ENCODE measurements at regions not wholly inside any gene's neighbourhood (a gene's known extent, or its start where the extent isn't known, plus 50 kb on each side); places are given as distances from the start of the nearest gene placed in this dataset.

DNA sequence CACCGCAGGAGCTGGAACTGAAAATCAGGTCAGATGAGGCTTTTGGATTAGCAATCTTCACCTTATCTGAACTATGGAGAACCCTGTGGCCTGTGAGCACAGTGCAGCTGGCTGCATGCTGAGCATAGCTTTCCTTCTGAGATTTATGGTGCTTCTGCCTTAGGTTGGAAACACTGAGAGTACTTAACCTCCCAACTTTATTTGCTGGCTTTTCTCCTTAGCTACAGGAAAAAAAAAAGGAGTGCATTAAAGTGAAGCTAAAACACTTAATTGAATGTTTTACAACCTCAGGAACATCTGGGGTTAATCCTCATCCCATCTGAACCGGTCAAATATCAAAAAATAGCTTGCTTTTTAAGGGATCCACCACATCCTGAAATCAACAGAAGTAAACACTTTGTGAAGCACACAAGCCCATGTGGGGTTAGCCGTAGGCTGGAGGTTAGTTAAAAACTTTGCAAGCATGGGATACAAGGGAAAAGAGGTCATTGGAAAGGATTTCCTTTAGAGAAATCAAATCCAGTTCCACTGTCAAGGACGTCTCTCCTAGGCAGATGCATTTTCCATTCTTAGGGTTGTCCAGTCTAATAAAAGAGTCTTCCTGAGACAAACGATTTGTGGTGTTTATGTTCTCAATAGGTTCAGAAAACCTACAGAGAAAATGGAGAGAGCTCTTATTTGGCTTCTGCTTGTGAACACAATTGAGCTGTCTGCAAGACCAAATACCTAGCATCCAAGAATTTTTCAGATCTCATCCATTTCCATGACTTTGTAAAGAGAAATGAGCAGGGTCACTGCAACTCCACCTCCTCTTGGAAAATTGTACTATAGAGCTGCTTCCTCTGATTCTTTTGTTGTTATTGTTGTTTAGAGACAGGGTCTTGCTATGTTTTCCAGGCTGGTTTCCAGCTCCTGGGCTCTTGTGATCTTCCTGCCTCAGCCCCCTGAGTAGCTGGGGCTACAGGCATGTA, 470.4 kb upstream of the IGFBP3 start:
- DNase-seq = no peak

GRCh38 chr7:46390042-46390441, 469.0 kb upstream of the IGFBP3 start:
- no peak for DNase-seq

GRCh38 chr7:46389146-46389545, 468.1 kb upstream of the IGFBP3 start:
- no peak for DNase-seq

DNA sequence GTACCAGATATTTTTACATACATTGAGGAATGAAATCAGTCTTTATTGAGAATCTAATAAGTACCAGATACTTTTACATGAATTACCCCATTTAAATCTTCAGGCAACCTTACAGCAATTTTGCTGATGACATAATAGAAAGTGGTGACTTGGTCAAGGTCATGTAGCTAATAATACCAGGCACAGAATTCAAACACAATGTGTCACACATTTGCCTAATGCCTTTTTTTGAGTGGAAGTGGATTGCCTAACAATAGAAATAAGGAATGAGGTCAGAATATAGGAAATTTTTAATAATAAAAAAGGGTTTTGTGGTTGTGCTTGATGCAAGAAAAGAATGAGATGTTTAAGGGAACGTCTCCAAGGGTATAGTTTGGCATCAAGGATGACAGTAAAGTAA, 466.6 kb upstream of the IGFBP3 start:
- DNase-seq = no peak

DNA sequence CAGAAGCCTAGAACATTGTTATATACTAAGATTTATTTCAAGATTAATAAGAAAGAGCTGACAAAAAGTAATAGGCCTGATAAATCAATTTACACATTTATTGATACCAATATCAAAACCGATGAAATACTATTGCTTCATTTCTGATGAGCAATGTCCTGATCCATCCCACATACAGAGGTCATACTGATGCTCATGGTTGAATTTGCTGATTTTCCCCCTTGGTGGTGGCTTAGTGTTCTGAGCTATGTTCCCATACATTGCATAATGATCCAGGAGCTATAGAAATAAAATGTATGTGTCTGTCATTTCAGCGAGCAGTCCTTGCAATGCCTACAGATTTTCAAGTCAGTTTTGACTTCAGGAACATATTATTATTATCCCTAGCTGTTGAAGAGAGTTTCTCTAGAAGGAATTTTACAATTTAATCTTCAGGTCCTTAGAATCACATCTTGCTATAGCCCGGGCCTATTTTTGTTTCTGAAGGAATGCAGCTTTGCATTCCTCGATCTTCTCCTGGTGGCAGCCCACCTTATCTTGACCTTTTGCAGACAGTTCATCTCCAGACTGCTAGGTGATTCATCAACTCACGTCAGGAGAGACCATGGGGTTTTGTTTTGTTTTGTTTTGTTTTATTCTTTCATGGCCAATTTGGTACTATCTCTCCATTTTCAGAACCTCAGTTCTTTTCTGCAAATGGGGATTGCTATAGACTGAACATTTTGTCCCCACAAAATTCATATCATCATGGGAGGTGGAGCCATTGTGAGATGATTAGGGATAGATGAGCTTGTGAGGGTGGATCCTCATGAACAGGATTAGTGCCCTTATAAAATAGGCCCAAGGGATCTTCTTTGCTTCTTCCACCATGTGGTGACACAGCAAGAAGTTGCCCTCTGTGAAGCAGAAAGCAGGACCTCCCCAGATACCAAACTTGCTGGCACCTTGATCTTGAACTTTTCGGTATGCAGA, 465.6 kb upstream of the IGFBP3 start:
- no peak for DNase-seq

GRCh38 chr7:46385662-46386309, 464.7 kb upstream of the IGFBP3 start:
- no peak for DNase-seq

DNA sequence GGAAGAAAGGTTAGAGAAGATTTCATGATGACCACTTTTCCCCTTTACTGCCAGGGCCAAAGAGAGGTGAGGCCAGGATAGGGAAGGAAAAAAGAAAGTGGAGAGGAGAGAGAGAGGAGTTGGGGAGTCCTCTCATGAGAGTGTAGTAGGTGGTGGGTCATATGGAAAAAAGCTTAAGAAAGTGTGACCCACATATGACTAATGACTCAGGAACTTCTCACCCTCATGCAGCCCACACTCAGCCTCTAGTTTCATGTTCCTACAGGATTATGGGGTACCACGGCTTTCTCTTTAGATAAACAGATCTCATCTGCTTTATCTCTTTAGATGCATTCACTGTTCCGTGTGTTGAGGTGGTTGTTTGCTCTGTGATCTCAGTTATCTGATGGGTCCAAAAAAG, 462.5 kb upstream of the IGFBP3 start:
- no peak for DNase-seq

DNA sequence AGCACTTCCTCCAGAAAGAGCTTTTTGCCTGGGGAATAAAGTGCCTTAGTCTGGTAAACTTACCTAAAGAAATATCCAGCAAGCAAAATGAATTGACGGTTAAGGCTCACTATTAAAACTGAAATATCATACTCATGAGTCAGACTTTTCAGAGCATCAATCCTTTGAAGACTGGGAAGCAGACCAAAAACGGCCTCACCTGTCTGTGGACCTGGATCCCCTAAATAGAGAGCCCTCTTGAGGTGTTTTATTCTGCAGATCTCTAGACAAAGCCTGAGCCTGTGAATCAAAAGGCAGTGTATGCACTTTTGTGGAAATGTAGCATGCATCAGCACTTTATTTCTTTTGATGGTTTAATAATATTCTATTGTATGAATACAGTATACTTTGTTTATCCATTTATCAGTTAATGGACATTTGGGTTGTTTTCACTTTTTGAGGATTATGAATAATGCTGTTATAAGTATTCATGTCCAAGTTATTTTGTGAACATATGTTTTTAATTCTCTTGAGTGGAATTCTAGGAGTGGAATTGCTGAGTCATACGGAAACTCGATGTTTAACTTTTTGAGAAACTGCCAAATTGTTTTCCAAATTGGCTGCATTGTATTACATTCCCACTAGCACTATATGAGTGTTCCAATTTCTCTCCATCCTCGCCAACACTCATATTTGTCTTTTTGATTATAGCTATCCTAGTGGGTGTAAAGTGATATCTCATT, 449.0 kb upstream of the IGFBP3 start:
- no peak for DNase-seq

DNA sequence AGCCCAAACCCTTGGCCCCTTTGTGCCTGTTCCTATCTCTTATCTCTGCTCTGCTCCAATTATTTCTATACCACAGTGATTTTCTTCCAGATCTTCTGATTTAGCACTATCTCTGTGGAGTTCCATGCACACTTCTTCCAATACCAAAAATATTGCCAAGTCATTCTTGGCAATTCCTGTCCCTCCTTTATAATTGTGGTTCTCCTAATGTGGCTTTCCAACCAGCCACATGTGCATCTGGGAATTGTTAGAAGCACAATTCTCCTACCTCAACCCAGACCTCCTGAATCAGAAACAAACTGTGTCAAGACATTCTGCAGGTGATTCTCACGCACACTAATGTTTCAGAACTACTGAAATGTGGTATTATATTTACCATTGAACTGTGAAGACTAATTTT, 447.8 kb upstream of the IGFBP3 start:
- DNase-seq = no peak

DNA sequence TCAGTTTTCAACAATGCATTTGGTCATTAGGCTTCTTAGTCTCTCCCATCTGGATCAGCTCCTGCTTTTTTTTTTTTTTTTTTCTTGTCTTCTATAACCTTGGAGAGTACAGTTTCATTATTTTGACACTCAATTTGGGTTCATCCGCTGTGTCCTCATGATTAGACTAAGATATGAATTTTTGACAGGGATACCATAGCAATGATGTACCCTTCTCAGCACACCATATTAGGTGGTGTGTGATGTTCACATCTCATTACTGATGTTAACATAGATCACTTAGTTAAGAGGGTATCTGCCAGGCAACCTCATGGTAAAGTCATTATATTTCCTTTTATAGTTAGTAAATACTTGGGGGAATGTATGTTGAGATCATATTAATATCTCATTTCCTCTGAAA, 445.5 kb upstream of the IGFBP3 start:
- DNase-seq = no peak

- no peak for DNase-seq
Observed at GRCh38 chr7:46363688-46364087, 442.6 kb upstream of the IGFBP3 start.

GRCh38 chr7:46360811-46361210, 439.7 kb upstream of the IGFBP3 start:
- no peak for DNase-seq

DNA sequence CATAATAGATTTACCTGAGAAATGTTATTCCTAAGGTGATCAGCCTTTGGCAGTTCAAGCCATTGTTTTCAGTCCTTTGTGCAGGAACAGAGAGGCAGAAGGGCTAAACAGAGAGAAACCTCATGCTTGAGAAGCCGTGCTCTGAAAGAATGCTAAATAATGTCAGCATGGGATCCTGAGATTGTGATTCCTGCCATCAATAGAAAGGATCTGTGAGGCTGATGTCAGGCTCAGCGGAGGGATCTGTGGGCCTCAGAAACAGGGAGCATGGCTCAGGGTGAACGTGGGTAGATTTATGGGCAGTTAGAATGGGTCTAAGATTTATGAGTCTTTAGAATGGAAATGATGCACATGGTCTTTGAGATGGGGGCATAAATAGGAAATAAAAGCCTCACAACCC, 439.2 kb upstream of the IGFBP3 start:
- DNase-seq = no peak

- DNase-seq = no peak
Observed at GRCh38 chr7:46357851-46358250, 436.8 kb upstream of the IGFBP3 start.

DNA sequence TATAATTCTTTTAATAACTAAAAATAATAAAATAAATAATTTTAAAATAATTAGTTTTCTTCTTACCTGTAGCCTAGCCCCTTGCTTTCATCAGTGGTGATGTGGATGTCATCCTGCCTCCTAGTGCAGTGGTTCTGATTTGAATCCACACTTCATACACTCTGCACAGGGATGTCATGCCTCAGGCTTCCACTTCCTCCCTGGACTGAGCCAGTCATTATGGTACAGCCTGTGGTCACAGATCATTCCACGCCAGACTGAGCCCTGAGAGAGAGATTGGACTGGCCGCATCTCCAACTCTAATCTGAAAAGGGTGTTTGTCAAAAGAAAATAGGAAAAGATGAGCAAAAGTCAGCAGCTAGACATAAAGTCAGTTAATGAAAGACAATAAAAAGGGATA, 436.2 kb upstream of the IGFBP3 start:
- DNase-seq = no peak

DNA sequence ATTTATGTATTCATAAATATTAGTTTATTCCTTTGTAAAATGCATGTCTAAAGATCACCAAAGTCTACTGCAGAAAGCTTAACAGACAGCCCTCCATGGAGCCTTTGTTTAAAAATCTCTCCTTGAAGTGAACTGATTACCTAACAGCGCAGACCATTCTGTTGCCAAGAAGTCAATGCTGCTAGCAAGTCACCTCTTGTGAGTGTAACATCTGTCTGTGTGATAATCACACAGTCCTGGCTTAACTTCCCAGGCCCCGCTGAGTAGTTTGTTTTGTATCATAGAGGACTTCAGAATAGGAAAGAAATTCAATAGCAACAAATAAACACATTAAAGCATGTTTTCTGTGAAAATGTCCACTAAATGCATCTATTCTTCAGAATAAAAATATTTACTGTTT, 435.3 kb upstream of the IGFBP3 start:
- no peak for DNase-seq

- no peak for DNase-seq
Observed at GRCh38 chr7:46355331-46355730, 434.3 kb upstream of the IGFBP3 start.

DNA sequence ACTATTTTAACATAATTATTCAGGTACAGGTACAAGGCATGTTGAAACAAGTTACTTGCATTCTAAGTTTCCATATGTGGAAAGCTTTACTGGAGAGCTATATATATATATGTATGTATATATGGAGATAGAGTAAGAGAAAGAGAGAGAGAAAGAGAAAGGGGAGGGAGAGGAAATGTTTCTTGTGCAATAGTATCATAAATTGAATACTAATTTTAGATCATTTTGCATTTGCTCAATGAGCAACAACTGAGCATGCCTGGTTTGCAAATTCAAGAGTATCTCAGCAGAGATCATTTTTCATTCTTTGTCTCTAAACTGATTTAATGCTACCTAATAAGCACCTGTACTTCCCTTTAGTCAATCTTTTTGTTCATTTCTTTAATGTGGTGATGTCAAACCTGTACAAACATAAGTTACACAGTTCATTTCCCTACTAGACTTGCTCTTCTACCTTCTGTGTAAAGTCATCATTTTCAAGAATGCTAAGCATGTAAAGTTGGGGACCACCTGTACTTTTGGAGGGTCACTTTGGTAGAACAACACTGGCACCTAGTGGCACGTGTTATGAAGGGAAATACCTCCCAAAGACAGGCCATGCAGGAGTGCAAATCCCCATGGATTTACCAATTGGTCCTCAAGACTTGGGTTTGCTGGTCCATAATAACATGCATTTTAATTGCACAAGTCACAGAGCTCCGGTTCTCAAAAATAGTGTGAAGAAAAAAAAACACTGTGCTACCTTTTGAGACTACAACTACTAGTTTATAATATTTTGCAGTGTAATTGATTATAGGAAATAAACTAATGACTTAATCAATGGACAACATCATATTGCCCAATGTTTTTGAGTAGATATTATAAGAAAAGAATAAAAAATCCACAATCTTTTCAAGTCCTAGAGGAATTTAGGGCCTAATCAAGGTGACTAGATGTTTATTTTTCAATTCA, 431.2 kb upstream of the IGFBP3 start:
- DNase-seq = no peak

DNA sequence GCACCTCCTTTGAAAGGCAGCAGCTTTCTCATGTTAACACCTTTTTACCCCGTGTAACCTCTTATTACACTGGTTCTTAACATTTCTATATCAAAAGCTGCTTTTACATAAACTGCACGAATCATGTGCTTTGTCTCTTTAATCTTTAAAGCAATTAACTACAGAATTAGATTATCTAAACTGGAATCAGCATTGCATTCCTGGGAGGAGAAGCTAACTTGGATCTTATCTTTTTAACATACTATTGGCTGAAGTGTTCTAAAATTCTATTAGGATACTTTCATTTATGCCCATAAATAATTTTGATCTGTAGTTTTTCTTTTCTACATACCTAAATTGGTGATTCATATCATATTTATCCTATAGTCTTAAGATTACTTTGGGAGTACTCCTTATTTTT, 428.4 kb upstream of the IGFBP3 start:
- no peak for DNase-seq

DNA sequence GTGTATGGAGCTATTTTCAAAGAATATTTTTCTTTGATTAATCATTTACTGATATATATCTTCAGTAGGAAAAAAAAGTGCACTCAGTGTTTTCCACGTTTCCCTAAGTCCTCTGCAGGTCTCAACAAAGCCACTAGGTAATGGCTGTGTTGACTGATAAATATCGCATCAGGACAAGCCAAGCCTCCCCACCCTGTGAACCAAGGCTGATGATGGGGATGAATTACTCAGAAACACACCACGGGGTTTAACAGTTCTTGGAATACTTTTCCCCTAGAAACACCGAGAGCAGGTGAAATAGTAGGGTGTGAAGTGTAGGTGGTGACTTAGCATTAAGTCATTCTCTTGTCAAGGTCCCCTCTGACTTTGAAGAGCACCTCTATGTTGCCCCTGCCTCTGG, 423.5 kb upstream of the IGFBP3 start:
- DNase-seq = no peak

- DNase-seq = no peak
Observed at GRCh38 chr7:46343802-46344201, 422.7 kb upstream of the IGFBP3 start.

Data from NCI-H1417 treated with DMSO at 0.1 percent for 48 hours (cell line).